ENCODE measurements at regions not wholly inside any gene's neighbourhood (a gene's known extent, or its start where the extent isn't known, plus 50 kb on each side); places are given as distances from the start of the nearest gene placed in this dataset.

DNA sequence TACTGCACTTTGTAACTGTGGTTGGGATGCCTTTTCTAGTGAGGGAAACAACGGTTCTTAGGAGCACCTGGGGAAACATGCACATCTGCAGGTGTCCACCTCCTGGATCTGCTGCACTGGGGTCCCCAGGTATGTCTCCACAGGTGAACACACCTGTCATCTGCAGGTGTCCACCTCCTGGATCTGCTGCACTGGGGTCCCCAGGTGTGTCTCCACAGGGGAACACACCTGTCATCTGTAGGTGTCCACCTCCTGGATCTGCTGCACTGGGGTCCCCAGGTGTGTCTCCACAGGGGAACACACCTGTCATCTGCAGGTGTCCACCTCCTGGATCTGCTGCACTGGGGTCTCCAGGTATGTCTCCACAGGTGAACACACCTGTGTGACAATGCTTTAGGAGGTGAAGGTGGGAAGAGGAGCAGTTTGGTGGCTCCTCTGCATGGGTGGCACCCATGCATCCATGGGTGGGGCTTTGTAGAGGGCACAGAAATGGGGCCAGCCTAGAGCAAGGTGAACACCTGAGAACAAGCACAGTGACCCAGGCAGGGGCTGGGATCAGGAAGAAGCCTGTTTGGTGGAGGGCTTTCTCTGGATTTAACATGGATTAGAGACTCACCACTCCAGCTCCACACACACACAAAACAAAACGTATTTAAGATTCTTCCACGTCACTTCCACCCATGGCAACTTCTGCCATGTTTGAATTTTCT, 206.0 kb upstream of the CDH4 start:
- H3K36me3 Mint-ChIP-seq: no peaks in the 10 kb centered on the region
- H3K4me1 Mint-ChIP-seq: no peaks in the 10 kb centered on the region
- H3K27me3 Mint-ChIP-seq: no peaks in the 10 kb centered on the region
- no peak for DNase-seq
- no peak overlapping the region for H3K27ac Mint-ChIP-seq
- H3K9me3 Mint-ChIP-seq: no peaks in the 10 kb centered on the region
- no peak overlapping the region for H3K4me3 Mint-ChIP-seq

DNA sequence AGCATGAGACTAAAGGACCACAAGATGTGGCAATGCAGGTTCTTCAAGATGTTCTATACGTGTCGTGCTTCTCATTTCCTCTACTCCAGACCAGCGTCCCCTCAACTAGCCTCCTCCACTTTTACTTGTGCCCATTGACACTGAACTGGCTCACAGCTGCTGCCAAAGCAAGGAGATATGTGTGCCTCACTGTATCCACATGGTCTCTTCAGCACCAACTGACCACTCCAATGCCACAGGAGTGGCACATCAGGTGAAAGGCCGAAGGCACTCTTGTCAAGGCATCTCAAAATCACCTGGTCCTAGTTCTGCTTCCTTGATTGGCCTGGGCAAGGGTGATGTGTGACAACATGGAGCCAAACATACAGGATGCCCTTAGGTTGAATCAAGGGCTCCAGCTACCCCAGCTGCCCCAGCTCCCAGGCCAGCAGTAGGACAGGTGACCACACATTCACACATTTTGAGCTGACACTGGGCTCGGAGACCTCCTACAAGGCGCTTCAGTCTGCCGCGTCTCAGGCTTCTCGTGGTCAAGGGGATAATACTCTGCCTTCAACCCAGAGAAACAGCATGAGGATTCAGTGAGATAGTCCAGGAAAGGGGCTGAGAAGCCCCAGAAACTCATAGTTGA, 205.2 kb upstream of the CDH4 start:
- no peaks in the 10 kb centered on the region for H3K27me3 Mint-ChIP-seq
- H3K36me3 Mint-ChIP-seq: no peaks in the 10 kb centered on the region
- H3K4me3 Mint-ChIP-seq: no peak overlapping the region
- no peak for DNase-seq
- H3K27ac Mint-ChIP-seq: no peak overlapping the region
- no peaks in the 10 kb centered on the region for H3K9me3 Mint-ChIP-seq
- no peaks in the 10 kb centered on the region for H3K4me1 Mint-ChIP-seq

DNA sequence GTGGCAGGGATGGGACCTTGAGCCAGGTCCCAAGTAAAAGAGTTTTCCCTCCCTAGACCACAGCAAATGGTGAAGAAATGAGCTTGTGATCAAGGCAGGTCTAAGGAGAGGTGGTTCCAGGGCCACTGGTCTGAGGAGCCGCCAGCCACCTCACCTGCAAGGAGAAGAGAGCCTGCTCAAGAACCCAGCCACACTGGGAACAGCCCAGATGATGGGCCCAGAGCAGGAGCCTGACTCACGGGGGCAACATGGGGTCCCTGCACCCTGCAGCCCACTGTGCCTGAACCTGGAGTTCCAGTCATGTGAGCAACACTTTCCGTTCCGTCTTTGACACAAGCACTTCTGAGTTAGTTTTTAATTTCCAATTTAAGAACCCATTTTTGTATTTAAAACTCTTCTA, 204.5 kb upstream of the CDH4 start:
- Mint-ChIP-seq H3K27ac (no peak overlapping the region), H3K9me3 (no peaks in the 10 kb centered on the region), H3K27me3 (no peaks in the 10 kb centered on the region), H3K4me3 (no peak overlapping the region), H3K36me3 (no peaks in the 10 kb centered on the region), H3K4me1 (no peaks in the 10 kb centered on the region)
- no peak for DNase-seq

DNA sequence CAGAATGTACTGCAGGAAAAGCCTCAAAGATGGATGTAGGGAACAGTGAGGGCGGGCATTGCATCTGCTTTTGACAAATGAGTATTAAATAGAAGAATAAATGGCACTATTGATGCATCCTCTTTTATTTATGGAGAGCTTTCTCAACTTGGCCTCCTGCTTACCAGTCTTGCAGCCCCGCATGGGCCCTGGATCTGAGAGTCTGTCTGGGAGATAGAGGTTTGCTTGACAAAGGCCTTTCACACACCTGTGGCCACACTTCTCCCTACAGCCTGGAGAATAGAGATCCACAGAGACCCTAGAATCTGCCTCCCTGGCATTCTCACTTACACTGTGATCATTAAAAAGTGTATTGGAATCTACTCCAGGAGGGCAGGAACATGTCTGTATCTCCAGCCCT, 203.8 kb upstream of the CDH4 start:
- no peak overlapping the region for H3K27ac Mint-ChIP-seq
- DNase-seq: no peak
- no peaks in the 10 kb centered on the region for H3K27me3 Mint-ChIP-seq
- no peaks in the 10 kb centered on the region for H3K9me3 Mint-ChIP-seq
- H3K4me1 Mint-ChIP-seq: no peaks in the 10 kb centered on the region
- no peak overlapping the region for H3K4me3 Mint-ChIP-seq
- H3K36me3 Mint-ChIP-seq: no peaks in the 10 kb centered on the region

DNA sequence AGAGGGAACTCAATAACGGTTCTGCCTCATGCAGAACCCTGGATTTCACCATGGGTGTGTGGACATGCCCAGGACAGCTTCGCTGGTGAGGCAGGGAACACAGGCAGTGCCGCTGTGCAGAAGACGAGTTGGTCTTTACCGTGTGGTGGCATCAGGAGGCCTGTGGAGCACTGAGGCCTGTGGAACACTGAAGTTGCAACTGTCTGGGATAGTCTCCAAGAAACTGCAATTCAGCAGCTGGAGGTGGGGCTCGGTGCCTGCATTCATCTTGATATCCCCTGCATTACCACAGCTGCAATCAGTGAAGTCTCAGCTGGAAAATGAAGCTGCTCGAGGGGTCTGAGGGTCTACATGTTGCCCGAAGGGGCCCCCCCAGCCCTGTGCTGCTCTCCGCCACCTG, 202.4 kb upstream of the CDH4 start:
- Mint-ChIP-seq H3K27me3 (no peaks in the 10 kb centered on the region), H3K36me3 (no peaks in the 10 kb centered on the region), H3K9me3 (no peaks in the 10 kb centered on the region), H3K4me3 (no peak overlapping the region), H3K4me1 (no peaks in the 10 kb centered on the region), H3K27ac (no peak overlapping the region)
- DNase-seq: no peak

DNA sequence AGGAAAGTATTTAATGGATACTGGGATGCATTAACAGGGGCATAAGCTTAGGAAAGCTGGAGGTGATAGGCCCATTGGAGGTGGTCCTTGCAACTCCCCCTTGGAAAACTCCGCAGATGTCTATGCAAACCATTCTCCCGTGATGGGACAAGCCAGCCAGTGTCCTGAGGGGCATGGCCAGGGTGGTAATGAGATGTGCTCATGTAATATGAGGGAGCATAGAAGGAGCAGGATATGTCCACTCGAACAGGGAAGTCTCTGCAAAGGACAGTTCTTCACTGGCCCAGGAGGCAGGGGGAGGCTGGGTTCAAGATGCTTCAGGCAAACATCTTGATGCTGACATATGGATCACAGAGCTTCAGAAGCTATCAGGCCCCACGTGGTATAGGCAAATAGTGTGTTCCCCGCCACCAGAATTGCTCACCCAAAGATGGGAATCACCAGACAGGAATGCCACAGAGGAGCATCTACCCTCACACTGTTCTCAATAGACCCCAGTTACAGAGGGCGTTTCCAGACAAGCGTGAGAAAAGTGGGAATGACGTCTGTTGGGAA, 201.6 kb upstream of the CDH4 start:
- Mint-ChIP-seq H3K4me1 (no peaks in the 10 kb centered on the region), H3K9me3 (no peaks in the 10 kb centered on the region), H3K27me3 (no peaks in the 10 kb centered on the region), H3K4me3 (no peak overlapping the region), H3K36me3 (no peaks in the 10 kb centered on the region), H3K27ac (no peak overlapping the region)
- no peak for DNase-seq

DNA sequence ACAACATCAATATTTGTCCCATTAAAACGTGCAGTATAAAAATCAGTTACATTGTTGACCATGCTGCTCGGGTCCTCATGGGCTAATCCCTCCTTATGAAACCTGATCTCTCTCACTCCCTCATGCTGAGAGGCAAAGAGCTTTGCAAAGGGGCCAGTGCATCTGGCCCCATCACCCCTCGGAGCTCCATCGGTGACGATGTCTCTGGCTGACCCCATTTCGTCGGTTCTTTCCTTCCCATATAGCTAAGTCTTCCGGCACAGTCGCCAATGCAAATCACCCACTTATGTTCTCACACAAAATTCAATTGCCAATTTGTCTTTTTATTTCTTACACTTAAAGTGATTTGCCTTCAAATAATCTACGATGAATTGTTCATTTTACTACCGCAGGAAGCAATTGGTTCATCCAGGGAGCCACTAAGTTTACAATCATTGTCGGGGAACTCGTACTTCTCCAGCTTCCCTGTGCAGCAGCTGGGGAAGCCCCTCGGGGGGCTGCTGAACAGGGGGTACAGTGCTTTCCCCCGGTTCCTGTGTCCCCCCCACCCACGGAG, 199.8 kb upstream of the CDH4 start:
- no peaks in the 10 kb centered on the region for H3K9me3 Mint-ChIP-seq
- H3K27ac Mint-ChIP-seq: no peak overlapping the region
- no peaks in the 10 kb centered on the region for H3K27me3 Mint-ChIP-seq
- no peaks in the 10 kb centered on the region for H3K4me1 Mint-ChIP-seq
- no peak overlapping the region for H3K4me3 Mint-ChIP-seq
- no peak for DNase-seq
- H3K36me3 Mint-ChIP-seq: no peaks in the 10 kb centered on the region

DNA sequence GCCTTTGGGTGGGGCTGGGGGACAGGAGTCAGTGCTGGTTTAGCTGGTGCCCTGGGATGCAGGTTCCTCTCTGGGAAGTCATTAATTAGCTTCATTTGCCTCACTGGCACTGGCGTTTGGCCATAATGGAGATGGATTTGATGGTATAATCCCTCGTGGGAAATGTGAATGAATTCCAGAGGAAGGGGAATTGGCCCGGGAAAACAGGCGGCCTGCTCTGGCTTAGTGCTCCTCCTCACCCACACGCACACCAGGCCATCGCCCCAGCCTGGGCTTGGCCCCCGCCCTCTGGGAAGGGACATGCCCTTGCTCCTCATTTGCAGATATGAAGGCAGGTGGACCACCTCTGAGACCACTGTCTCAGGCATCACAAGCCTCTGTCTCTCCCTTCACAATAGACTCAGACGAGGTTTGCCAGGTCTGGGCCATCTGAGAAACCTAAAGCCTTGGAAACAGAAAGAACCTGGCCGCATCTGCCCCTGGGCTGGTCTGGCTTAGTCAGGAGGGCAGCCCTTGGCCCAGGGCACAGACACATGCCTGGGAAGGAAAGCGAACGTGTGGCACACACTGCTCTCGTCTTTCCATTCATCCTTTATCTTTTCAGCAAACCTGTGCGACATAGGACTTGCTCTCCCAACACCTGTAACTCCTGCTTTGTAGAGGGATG, 199.2 kb upstream of the CDH4 start:
- no peaks in the 10 kb centered on the region for H3K4me1 Mint-ChIP-seq
- no peaks in the 10 kb centered on the region for H3K27me3 Mint-ChIP-seq
- DNase-seq: no peak
- H3K36me3 Mint-ChIP-seq: no peaks in the 10 kb centered on the region
- no peak overlapping the region for H3K4me3 Mint-ChIP-seq
- no peak overlapping the region for H3K27ac Mint-ChIP-seq
- no peaks in the 10 kb centered on the region for H3K9me3 Mint-ChIP-seq

DNA sequence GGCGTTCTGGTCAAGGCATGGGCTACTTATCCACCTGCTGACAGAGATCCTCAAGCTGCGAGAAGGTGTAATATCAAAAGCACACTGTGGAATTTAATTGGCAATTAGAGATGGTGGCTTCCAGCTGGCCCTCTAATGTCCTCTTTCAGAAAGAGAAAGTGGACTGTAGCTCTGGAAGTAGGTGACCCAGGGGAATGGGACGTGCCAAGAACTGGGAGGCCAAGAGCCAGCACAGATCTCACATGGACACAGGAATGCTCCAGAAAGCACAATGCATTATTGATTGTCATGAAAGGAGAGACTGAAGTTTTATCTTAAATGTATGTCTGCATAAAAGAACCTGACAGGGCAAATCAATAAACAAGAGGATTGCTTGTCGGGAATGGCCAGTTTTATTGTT, 198.6 kb upstream of the CDH4 start:
- Mint-ChIP-seq H3K27ac (no peak overlapping the region), H3K9me3 (no peaks in the 10 kb centered on the region)

DNA sequence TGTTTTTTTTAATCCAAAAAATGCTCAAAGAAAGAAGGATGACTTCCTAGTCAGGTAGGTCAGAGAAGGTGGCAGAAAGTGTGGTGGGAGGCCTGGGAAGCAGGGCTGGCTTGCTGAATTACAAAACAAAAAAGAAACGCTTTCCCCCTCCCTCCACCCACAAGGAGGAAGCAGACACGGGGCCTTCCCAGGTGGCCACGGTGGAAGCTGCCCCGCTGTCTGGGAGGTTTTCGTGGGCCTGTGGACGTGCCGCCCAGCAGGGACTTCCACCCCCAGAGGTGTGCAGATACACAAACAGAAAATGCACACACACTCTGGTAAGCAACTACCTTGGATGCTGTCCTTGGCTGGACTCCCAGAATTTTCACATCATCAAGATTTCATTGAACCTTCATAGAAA, 198.2 kb upstream of the CDH4 start:
- no peak overlapping the region for H3K27ac Mint-ChIP-seq
- no peaks in the 10 kb centered on the region for H3K9me3 Mint-ChIP-seq
- DNase-seq: no peak
- H3K4me1 Mint-ChIP-seq: no peaks in the 10 kb centered on the region
- H3K36me3 Mint-ChIP-seq: no peaks in the 10 kb centered on the region
- H3K4me3 Mint-ChIP-seq: no peak overlapping the region
- H3K27me3 Mint-ChIP-seq: no peaks in the 10 kb centered on the region

More for the DNA sequence above, 198.6 kb upstream of the CDH4 start:
- Mint-ChIP-seq H3K27me3 (no peaks in the 10 kb centered on the region), H3K36me3 (no peaks in the 10 kb centered on the region), H3K4me1 (no peaks in the 10 kb centered on the region), H3K4me3 (no peak overlapping the region)
- DNase-seq: no peak

DNA sequence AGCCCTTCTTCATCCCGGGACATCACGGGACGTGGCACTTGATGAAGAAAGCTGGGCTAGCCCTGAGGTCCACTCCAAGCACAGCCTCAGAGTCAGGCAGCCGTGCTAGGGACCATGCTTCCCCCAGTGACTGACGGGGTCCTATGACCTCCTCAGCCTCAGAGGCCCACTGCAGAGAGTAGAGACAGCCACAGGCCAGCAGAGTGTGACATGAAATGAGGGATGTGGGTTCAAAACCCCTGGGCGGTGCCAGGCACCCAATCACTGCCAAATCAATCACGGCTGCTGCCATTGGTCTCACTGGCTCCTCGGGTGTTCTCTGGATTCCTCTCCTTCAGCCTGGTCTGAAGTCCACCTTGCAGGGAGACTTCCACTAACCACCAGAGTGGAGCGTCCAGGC, 197.7 kb upstream of the CDH4 start:
- Mint-ChIP-seq H3K27ac (no peak overlapping the region), H3K9me3 (no peaks in the 10 kb centered on the region), H3K4me1 (no peaks in the 10 kb centered on the region), H3K36me3 (no peaks in the 10 kb centered on the region), H3K4me3 (no peak overlapping the region), H3K27me3 (no peaks in the 10 kb centered on the region)
- DNase-seq: no peak

DNA sequence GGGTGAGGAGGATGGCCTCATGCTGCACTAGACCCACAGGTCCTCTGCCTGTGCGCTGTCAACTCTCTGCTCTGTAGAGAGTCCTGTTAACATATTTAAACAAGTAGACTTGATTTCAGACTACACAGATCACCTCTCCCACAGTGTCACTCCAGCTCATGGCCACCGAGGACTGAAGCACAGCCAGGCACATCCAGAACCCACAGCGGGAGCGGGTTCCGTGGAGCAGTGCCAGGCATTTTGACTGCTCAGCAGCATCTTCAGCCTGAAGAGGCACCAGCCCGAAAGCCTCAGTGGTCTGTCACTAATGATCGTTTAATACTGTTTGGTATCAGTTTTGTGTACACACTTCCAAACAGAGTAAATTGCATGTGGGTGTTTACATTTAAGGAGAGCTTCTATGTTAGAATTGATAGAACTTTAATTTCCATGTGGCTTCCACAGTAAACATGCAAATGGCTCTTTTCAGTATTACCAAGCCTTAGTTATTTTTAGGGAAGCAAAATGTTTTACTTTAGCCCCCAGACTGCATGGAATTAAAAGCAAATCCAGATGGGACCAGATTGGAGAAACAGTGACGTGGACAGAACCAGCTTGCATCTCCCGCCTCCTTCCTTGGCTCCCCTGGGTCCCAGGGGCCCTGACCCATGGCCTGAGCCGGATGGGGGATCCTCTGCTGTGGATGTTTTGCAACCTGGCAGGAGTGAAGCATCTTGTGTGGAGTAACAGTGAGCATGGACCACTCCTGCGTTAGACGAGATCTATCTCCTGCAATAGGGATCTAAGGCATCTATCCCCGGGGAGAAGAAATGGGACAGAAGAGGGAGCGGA, 196.7 kb upstream of the CDH4 start:
- H3K27me3 Mint-ChIP-seq: no peaks in the 10 kb centered on the region
- no peaks in the 10 kb centered on the region for H3K4me1 Mint-ChIP-seq
- no peaks in the 10 kb centered on the region for H3K36me3 Mint-ChIP-seq
- no peak overlapping the region for H3K4me3 Mint-ChIP-seq
- H3K27ac Mint-ChIP-seq: no peak overlapping the region
- no peak for DNase-seq
- no peaks in the 10 kb centered on the region for H3K9me3 Mint-ChIP-seq

DNA sequence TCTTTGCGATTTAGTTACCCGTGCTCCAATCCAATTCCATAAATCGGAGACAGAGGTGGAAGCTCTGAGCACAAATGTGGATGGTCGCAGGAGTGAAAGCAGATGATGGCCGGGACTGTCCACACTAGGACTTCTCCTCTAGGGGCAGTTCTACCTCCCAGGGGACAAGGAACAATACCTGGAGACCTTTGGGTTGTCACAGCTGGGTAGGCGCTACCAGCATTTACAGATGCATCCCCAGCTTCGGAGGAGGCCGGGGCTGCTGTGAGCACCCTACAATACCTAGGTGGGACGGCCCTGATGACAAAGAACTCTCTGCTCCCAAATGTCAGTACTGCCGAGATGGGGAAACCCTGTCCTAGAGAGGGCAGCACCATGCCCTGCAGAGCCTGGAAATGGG, 195.9 kb upstream of the CDH4 start:
- H3K9me3 Mint-ChIP-seq: no peaks in the 10 kb centered on the region
- DNase-seq: no peak
- no peaks in the 10 kb centered on the region for H3K4me1 Mint-ChIP-seq
- H3K36me3 Mint-ChIP-seq: no peaks in the 10 kb centered on the region
- H3K4me3 Mint-ChIP-seq: no peak overlapping the region
- H3K27ac Mint-ChIP-seq: no peak overlapping the region
- no peaks in the 10 kb centered on the region for H3K27me3 Mint-ChIP-seq

DNA sequence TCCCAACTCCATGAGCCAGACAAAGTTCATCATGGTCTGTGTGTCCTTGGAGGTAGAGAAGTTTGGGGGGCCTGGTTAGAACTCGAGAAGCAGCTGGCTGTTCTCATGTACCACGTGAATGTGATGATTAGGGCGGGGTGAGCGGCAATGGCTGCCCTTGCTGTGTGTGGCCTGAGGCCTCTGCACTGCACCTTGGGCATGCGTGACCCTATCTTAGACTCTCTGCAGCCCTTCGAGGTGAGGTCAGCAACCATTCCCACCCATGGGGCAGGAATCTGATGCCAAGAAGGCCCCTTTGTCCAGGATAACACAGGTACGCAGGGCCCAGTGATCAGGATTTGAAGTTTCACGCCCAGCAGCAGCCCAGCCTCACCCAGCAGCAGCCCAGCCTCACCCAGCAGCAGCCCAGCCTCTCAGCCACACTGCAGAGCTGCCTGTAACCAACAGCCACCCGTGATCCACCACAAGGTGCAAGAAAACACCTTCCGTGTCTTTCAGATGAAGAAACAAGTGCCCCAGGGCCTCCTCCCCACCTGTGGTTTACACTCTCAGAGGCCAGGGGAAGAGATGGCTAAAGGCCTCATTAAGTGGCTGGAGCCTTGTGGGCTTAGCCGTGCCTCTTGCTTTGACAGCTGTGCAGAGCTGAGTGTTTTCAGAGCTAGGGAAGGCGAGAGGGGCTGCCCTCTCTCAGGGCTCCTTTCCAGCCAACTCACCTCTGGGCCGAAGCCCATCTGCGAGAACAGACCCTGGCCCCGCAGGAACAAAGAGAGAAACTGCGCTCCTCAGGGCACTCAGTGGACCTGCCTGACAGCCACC, 195.2 kb upstream of the CDH4 start:
- Mint-ChIP-seq H3K27ac (no peak overlapping the region), H3K27me3 (no peaks in the 10 kb centered on the region), H3K4me1 (no peaks in the 10 kb centered on the region), H3K36me3 (no peaks in the 10 kb centered on the region), H3K4me3 (no peak overlapping the region), H3K9me3 (no peaks in the 10 kb centered on the region)
- no peak for DNase-seq

Measured in activated naive CD8-positive, alpha-beta T cell treated with anti-CD3 and anti-CD28 coated beads for 36 hours (primary cell).